Glutamatergic neuron (in vitro differentiated cells): ENCODE measurements at regions not wholly inside any gene's neighbourhood (a gene's known extent, or its start where the extent isn't known, plus 50 kb on each side); places are given as distances from the start of the nearest gene placed in this dataset.

Experiments
- DNase-seq: peaks from one replicate; pipeline ENCODE4 v3.0.0; 2022
- H3K27ac Mint-ChIP-seq: one replicate; pipeline ENCODE4 v1.8.0; 2020; ENCODE audit warnings: mild to moderate bottlenecking, mixed read lengths, inconsistent platforms; ENCODE audit not compliant: unreplicated experiment
- H3K27me3 Mint-ChIP-seq: one replicate; pipeline ENCODE4 v1.8.0; 2020; ENCODE audit warnings: mild to moderate bottlenecking, moderate library complexity, mixed read lengths, inconsistent platforms; ENCODE audit not compliant: unreplicated experiment
- H3K36me3 Mint-ChIP-seq: one replicate; pipeline ENCODE4 v1.8.0; 2020; ENCODE audit warnings: mild to moderate bottlenecking, mixed read lengths, inconsistent platforms; ENCODE audit not compliant: unreplicated experiment
- H3K4me1 Mint-ChIP-seq: one replicate; pipeline ENCODE4 v1.8.0; 2020; ENCODE audit warnings: mild to moderate bottlenecking, low read depth, mixed read lengths, inconsistent platforms; ENCODE audit not compliant: unreplicated experiment
- H3K4me3 Mint-ChIP-seq: one replicate; pipeline ENCODE4 v1.8.0; 2020; ENCODE audit warnings: mild to moderate bottlenecking, mixed read lengths, inconsistent platforms; ENCODE audit not compliant: unreplicated experiment
- H3K9me3 Mint-ChIP-seq: one replicate; pipeline ENCODE4 v1.8.0; 2020; ENCODE audit warnings: mild to moderate bottlenecking, moderate library complexity, mixed read lengths, inconsistent platforms; ENCODE audit not compliant: unreplicated experiment
- CTCF ChIP-seq: fragments of 200-600 bp; sonication (generic); IDR thresholded peaks from one replicate; pipeline ENCODE4 v1.5.0; 2021; ENCODE audit not compliant: partially characterized antibody, unreplicated experiment

GRCh38 chr6:12610862-12611261 lies 105.7 kb upstream of the PHACTR1 start:
- no peaks in the 10 kb centered on the region for H3K27me3 Mint-ChIP-seq
- no peaks in the 10 kb centered on the region for H3K4me1 Mint-ChIP-seq
- H3K36me3 Mint-ChIP-seq, result no peaks in the 10 kb centered on the region
- no peak for DNase-seq
- no peaks in the 10 kb centered on the region for H3K9me3 Mint-ChIP-seq
- TF ChIP-seq CTCF, result no peak
- H3K27ac Mint-ChIP-seq, result no peak overlapping the region
- H3K4me3 Mint-ChIP-seq, result no peak overlapping the region

GRCh38 chr6:12613811-12614210 lies 102.8 kb upstream of the PHACTR1 start:
- DNase-seq, result no peak
- Mint-ChIP-seq H3K27me3 (no peaks in the 10 kb centered on the region), H3K9me3 (no peaks in the 10 kb centered on the region), H3K4me3 (no peak overlapping the region), H3K4me1 (no peaks in the 10 kb centered on the region), H3K27ac (no peak overlapping the region), H3K36me3 (no peaks in the 10 kb centered on the region)
- TF ChIP-seq CTCF, result no peak

- Mint-ChIP-seq H3K27me3 (no peaks in the 10 kb centered on the region), H3K9me3 (no peaks in the 10 kb centered on the region), H3K27ac (no peak overlapping the region), H3K36me3 (no peaks in the 10 kb centered on the region), H3K4me3 (no peak overlapping the region), H3K4me1 (no peaks in the 10 kb centered on the region)
- TF ChIP-seq CTCF, result no peak
- no peak for DNase-seq
These were observed 102.1 kb upstream of the PHACTR1 start for GRCh38 chr6:12614456-12614855.

- TF ChIP-seq CTCF, result no peak
- DNase-seq, result no peak
- H3K9me3 Mint-ChIP-seq, result no peaks in the 10 kb centered on the region
- H3K27me3 Mint-ChIP-seq, result no peaks in the 10 kb centered on the region
- no peak overlapping the region for H3K27ac Mint-ChIP-seq
- H3K4me1 Mint-ChIP-seq, result no peaks in the 10 kb centered on the region
- no peak overlapping the region for H3K4me3 Mint-ChIP-seq
- no peaks in the 10 kb centered on the region for H3K36me3 Mint-ChIP-seq
These were observed 98.3 kb upstream of the PHACTR1 start for GRCh38 chr6:12618296-12618695.

- Mint-ChIP-seq H3K9me3 (no peaks in the 10 kb centered on the region), H3K4me3 (no peak overlapping the region), H3K27ac (no peak overlapping the region), H3K4me1 (no peaks in the 10 kb centered on the region), H3K27me3 (no peaks in the 10 kb centered on the region), H3K36me3 (no peaks in the 10 kb centered on the region)
- TF ChIP-seq CTCF, result no peak
- no peak for DNase-seq
These were observed 94.8 kb upstream of the PHACTR1 start for GRCh38 chr6:12621754-12622153.
